ENCODE measurements at regions not wholly inside any gene's neighbourhood (a gene's known extent, or its start where the extent isn't known, plus 50 kb on each side); places are given as distances from the start of the nearest gene placed in this dataset.

- Histone ChIP-seq H3K27ac (ENCODE audit: insufficient read depth, low read length) (no peak overlapping the region), H2BK20ac (ENCODE audit: low read depth, low read length) (no peak overlapping the region), H3K4me1 (ENCODE audit: control insufficient read depth, insufficient read depth, low read length) (no peaks in the 10 kb centered on the region), H3K27me3 (ENCODE audit: control insufficient read depth, insufficient read depth, low read length) (peaks cover 46% of the 10 kb centered on the region; the same call in 1 of the 2 replicates), H3K56ac (ENCODE audit: extremely low read depth, insufficient read depth, low read length) (no peak overlapping the region), H2AK5ac (ENCODE audit: low read depth, low read length) (no peak overlapping the region), H2AK9ac (replicated peaks; ENCODE audit: low read depth, low read length, poor library complexity) (no peak overlapping the region), H3K79me1 (ENCODE audit: low read depth in 1 of 2, low read length in 2 of 2) (no peaks in the 10 kb centered on the region), H4K91ac (ENCODE audit: insufficient read depth, low read depth, low read length) (no peak overlapping the region), H4K5ac (ENCODE audit: low read depth, low read length) (no peak overlapping the region), H4K8ac (ENCODE audit: low read depth in 2 of 2, low read length in 2 of 2) (no peak overlapping the region), H3K9ac (ENCODE audit: low read depth, low read length) (no peak overlapping the region), H3K23ac (ENCODE audit: low read depth, low read length) (no peak overlapping the region), H3K18ac (ENCODE audit: low read depth, low read length) (no peak overlapping the region), H3K14ac (replicated peaks; ENCODE audit: low read depth, low read length) (no peak overlapping the region), H2BK120ac (ENCODE audit: low read depth, low read length) (no peak overlapping the region), H3K36me3 (ENCODE audit: control insufficient read depth, insufficient read depth, low read length) (no peaks in the 10 kb centered on the region), H2AFZ (replicated peaks; ENCODE audit: low read length, poor library complexity) (no peak overlapping the region), H3K4me2 (ENCODE audit: low read depth, low read length) (no peak overlapping the region), H3K4ac (ENCODE audit: low read depth, low read length) (no peak overlapping the region), H3K9me1 (ENCODE audit: insufficient read depth, low read length) (no peaks in the 10 kb centered on the region), H4K20me1 (ENCODE audit: insufficient read depth, low read length) (no peaks in the 10 kb centered on the region), H3K9me3 (ENCODE audit: control insufficient read depth, insufficient read depth, low read length) (no peaks in the 10 kb centered on the region), H2BK5ac (ENCODE audit: low read depth, low read length, poor library complexity, severe bottlenecking) (no peak overlapping the region), H3K4me3 (ENCODE audit: insufficient read depth, low read depth, low read length) (no peak overlapping the region), H2BK15ac (ENCODE audit: low read depth, low read length) (no peak overlapping the region)
- DNase-seq = no peak
- BruUV-seq (replicated peaks) = no TSS peak
- WGBS, 2 experiments (ENCODE audit: extremely low coverage in 2 of 2, insufficient read length in 1 of 2) = no CpG with 5 or more reads among the region's 9 CpGs
- intact Hi-C loops (cut with micrococcal nuclease) (no loop called here), in situ Hi-C loops (cut with MboI; ENCODE audit: low sequenced_read_pairs) (no loop called here), dilution Hi-C loops (cut with HindIII; ENCODE audit: low sequenced_read_pairs, unreplicated experiment) (no loop called here)
- no peak for ATAC-seq (ENCODE audit: low read depth)
- ChIA-PET POLR2A (ENCODE audit: unreplicated experiment) (no interaction called here), CTCF (no interaction called here)
- no peak for TF ChIP-seq RCOR1 (IDR thresholded peaks at IDR 0.05; ENCODE audit: insufficient replicate concordance, low read length)
These were observed 167.8 kb upstream of the TLE3 start for GRCh38 chr15:70265466-70265978.
